ENCODE measurements at regions not wholly inside any gene's neighbourhood (a gene's known extent, or its start where the extent isn't known, plus 50 kb on each side); places are given as distances from the start of the nearest gene placed in this dataset.
"Not testable (repeated sequence)": the region's sequence is repeated elsewhere in the genome, so short reads cannot be mapped to it uniquely, and the experiment has no call there.

DNA sequence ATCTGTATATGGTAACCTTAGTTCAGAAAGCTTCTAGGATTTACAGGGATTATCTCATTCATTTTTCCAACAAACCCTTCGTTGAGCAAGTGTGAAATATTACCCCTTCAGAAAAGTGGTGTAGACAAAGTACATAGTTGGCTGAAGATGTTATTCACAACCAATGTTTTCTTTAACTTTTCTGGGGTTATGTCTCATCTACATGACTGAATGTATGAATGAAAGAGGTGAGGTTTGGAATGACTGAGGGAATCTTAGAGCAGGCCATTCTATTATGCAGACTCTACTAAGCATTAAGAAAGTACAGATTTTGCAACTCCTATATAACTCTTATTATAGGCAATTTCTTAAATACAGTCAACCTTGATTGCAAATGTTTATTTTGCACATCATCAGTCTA is 167.2 kb downstream of the NDFIP2 start:
- DNase-seq = no peak

DNA sequence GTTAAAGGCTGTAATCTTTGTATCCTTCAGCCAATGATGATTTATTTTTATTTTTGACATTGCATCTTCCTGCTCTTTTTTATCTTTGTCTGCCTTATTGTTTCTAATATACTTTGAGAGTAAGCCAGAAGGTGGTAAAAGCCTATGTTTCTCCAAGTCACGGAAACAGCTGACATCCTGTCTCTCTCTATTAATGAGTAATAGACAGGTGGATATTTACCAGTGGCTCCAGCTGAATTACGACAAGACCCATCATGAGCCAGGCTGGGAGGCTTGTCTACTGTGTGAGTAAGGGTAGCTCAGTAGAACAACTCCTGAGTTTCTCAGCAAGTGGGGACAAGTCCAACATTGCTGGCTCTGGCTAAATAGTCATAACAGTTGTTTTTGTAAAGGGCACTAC is 166.6 kb downstream of the NDFIP2 start:
- no peak for DNase-seq

DNA sequence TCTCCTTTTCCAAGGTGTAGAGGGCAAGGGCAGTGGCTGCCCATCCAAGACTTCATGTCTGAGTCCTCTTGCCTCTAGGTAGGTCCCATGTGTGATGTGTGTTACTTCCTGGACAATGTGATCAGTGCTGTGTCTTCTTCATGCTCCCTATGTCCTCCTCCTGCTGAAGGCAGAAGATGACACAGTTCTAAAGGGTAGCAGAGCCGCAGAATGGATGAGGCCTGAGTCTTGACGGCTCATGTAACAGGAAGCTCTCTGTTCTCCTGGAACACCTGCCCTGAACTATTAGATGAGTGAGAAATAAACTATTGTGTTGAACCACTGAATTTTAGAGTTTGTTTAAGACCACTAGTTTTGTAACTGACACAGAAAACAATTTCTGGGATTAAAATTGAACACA is 165.9 kb downstream of the NDFIP2 start:
- no peak for DNase-seq

DNA sequence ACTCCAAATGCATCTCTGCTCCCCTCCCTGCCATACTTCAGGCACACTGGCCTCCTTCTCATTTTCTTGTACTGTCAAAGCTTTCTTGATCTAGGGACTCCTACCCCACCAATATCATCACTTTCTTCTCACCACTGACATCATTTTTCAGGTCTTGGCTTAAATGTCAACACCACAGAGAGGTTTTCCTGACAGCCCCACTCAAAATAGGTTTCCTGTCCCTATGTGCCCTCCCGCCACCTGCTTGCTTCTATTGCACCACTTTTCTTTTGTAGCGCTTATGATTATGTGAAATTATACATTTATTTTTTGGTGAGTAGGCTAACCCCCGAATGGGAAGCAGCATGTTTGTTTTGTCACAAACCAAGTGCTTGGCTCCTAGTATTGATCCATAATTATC is 164.6 kb downstream of the NDFIP2 start:
- DNase-seq = no peak

- no peak for DNase-seq
These were observed 161.6 kb downstream of the NDFIP2 start for GRCh38 chr13:79642596-79642995.

DNA sequence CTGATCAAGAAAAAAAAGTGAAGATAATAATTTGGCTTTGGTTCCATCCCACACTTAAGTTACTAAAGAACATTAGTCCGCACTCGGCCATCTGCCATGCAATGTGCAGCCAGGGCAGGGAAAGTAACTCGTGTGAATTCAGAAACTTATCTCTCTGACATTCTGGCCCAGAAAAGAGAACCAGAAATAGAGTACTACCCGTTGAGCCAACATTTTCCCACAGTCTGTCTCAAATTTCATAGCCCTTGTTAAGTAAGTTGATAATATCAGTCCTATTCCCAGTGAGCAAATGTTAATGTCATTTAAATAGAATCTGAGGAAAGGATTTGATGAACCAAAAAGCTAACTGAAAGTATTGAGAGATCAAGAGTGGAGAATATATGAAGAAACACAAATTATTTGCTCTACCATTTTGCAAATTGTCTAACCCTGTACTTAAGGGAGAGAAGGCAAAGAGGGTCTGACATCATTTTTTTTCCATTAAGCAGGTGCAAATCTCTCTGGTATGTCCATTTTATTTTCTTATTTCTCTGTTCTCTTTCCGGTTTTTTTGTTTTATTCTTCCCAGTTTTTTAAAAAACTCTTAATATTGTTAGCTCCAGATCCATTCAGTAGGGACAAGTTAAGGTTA is 156.3 kb downstream of the NDFIP2 start:
- no peak for DNase-seq

DNA sequence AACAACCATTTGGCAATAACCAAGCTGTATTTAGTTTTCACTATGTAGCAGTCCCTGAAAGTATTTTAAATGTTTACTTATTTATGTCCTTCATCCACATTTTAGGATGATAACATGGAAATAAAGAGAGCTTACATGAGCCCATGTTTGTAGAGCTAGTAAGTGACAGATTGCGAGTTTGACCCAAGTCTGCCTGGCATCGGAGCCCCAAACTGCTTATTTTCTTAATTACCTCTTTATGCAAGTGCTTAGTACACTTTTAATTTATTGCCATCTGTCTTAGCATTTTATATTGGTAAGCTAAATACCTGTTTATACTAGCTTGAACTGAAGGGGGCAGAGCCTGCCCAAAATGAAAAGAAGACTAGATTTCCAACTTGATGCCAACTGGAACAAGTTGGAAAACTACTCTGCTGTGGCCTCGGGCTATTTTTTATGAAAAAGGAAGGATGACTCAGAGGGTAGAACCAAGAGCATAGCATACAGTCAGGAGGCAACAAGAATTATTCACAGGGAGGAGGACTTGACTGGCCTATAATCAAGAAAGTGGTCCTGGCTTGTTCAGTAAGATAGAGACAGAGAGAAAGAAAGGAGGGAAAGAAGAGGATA is 150.2 kb downstream of the NDFIP2 start:
- peak; percentile 33 for DNase-seq

DNA sequence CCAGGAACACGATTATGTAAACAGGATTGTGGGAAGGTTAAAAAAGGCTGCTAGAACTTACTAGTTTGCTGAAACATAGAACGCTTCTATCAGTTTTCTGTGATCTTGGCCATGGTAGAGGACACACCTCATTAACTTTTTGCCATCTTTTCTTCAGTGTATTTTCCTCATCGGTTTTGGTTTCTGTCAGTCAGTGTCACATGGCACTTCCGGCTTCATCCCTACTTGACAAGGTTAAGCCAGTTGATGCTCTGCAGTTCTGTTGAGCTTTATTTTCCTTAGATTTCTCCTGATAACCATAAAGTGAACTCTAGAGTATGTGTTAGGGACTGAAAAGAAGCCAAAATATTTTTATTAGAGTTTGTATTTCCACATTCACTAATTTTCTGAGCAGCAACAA is 147.5 kb downstream of the NDFIP2 start:
- DNase-seq = no peak

GRCh38 chr13:79626924-79627323 is 146.0 kb downstream of the NDFIP2 start:
- DNase-seq = no peak

GRCh38 chr13:79625517-79625916 is 144.6 kb downstream of the NDFIP2 start:
- DNase-seq = no peak

GRCh38 chr13:79621902-79622301 is 140.9 kb downstream of the NDFIP2 start:
- DNase-seq = no peak

GRCh38 chr13:79621449-79621848 is 140.5 kb downstream of the NDFIP2 start:
- DNase-seq = no peak

GRCh38 chr13:79614250-79614918 is 133.4 kb downstream of the NDFIP2 start:
- no peak for DNase-seq

DNA sequence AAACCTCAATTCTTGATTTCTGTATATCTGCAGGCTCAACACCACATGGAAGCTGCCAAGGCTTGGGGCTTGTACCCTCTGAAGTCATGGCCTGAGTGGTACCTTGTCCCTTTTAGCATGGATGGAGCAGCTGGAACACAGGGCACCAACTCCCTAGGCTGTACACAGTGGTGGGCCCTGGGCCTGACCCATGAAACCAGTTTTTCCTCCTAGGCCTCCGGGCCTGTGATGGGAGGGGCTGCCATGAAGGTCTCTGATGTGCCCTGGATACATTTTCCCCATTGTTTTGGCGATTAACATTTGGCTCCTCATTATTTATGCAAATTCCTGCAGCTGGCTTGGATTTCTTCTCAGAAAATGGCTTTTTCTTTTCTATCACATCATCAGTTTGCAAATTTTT is 131.6 kb downstream of the NDFIP2 start:
- no peak for DNase-seq

DNA sequence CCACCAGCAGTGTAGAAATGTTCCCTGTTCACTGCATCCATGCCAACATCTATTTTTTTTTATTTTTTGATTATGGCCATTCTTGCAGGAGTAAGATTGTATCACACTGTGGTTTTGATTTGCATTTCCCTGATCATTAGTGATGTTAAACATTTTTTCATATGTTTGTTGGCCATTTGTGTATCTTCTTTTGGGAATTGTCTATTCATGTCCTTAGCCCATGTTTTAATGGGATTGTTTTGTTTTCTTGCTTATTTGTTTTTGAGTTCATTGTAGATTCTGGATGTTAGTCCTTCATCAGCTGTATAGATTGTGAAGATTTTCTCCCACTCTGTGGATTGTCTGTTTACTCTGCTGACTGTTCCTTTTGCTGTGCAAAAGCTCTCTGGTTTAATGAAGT is 126.9 kb downstream of the NDFIP2 start:
- not testable (repeated sequence) for DNase-seq
